Tibial nerve (tissue), 4 donors: ENCODE measurements at regions not wholly inside any gene's neighbourhood (a gene's known extent, or its start where the extent isn't known, plus 50 kb on each side); places are given as distances from the start of the nearest gene placed in this dataset.

Experiments
- CTCF ChIP-seq, 5 experiments: fragments of 200-600 bp in 3 of 5; fragments of 450-650 bp in 2 of 5; sonication (generic) in 3 of 5; IDR thresholded peaks; one replicate each; pipeline ENCODE4 v1.5.1; 2016 to 2019; ENCODE audit warnings: antibody characterized with exemption in 5 of 5, mild to moderate bottlenecking in 3 of 5, moderate library complexity in 2 of 5
- EP300 ChIP-seq, 2 donors: sonication (generic); formaldehyde crosslinking; IDR thresholded peaks; one replicate each; pipeline ENCODE4 v1.6.1; 2017; ENCODE audit warnings: antibody characterized with exemption in 2 of 2, mild to moderate bottlenecking in 1 of 2
- POLR2A ChIP-seq, 2 donors: fragments of 450-650 bp; IDR thresholded peaks; one replicate each; pipeline ENCODE4 v1.6.1; 2017; ENCODE audit warnings: antibody characterized with exemption in 2 of 2, mild to moderate bottlenecking in 2 of 2, moderate library complexity in 2 of 2

- no peak for TF ChIP-seq CTCF (IDR thresholded peaks at IDR 0.05)
- TF ChIP-seq POLR2A (IDR thresholded peaks at IDR 0.05), result no peak
- no peak for TF ChIP-seq EP300 (IDR thresholded peaks at IDR 0.05)
Measured at GRCh38 chr10:60573336-60573735, 183.7 kb upstream of the ANK3 start.
